ENCODE measurements at regions not wholly inside any gene's neighbourhood (a gene's known extent, or its start where the extent isn't known, plus 50 kb on each side); places are given as distances from the start of the nearest gene placed in this dataset.

DNA sequence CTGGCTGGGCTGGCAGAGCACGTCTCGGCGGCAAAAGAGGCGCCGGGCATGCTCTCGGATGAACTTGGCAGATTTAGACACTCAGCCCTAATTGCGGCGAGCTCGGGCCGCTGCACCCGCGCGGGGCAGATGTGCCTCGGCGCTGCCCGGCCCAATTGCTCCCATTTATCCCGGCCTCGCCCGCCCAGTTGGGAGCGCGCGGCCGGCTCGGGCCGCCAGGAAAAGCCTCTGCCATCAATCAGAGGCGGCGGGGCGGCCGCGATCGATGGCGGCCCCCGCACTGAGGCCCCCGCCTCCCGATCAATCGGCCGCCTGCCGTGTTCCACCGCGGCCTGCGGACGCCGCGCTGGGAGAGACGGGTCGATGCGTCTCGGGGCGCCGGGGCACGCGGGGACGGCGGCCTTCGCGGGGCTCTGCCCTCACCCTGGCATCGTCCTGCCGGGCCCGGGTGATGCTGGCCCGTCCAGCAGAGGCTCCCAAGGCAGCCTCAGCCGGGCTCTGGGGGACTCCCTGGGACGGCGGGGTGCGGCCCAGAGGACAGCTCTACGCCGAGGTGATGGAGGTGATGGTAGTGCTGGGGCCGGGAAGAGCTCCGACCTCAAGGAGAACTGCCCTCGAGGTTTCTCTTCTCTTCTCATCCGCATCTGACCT lies 200.9 kb upstream of the N4BP1 start:
- Histone ChIP-seq H3K27ac (no peak overlapping the region), H3K36me3 (replicated peaks; ENCODE audit: insufficient read depth, low read depth) (no peaks in the 10 kb centered on the region), H3K4me2 (peak overlapping the region; percentile 78), H2AFZ (no peak overlapping the region), H3K4me1 (ENCODE audit: insufficient read depth) (no peaks in the 10 kb centered on the region), H3K79me2 (no peaks in the 10 kb centered on the region), H3K4me3 (no peak overlapping the region), H4K20me1 (ENCODE audit: insufficient read depth, poor library complexity, severe bottlenecking) (no peaks in the 10 kb centered on the region), H3K27me3 (peaks cover 58% of the 10 kb centered on the region), H3K9me3 (ENCODE audit: low read depth) (no peaks in the 10 kb centered on the region), H3K9me2 (replicated peaks; ENCODE audit: insufficient read depth) (no peaks in the 10 kb centered on the region)
- TF ChIP-seq CTCF (IDR thresholded peaks at IDR 0.05; ENCODE audit: poor library complexity), result no peak
- peak; percentile 63 for TF ChIP-seq EZH2phosphoT487 (IDR thresholded peaks at IDR 0.05; ENCODE audit: low read depth, severe bottlenecking, unreplicated experiment)
- TF ChIP-seq EZH2 (IDR thresholded peaks at IDR 0.05; ENCODE audit: borderline replicate concordance), result peak; percentile 71
- 2% methylated on average over 47 of the region's 70 CpGs for WGBS (ENCODE audit: low lambda C conversion rate, missing lambda C conversion rate)
- no peak for DNase-seq (ENCODE audit: low spot score)

GRCh38 chr16:48810436-48810802 lies 200.4 kb upstream of the N4BP1 start:
- H3K4me1 ChIP-seq (ENCODE audit: insufficient read depth), result no peaks in the 10 kb centered on the region
- no peak overlapping the region for H3K27ac ChIP-seq
- no peaks in the 10 kb centered on the region for H3K9me2 ChIP-seq (replicated peaks; ENCODE audit: insufficient read depth)
- no peaks in the 10 kb centered on the region for H3K9me3 ChIP-seq (ENCODE audit: low read depth)
- TF ChIP-seq EZH2phosphoT487 (IDR thresholded peaks at IDR 0.05; ENCODE audit: low read depth, severe bottlenecking, unreplicated experiment), result no peak
- TF ChIP-seq EZH2 (IDR thresholded peaks at IDR 0.05; ENCODE audit: borderline replicate concordance), result no peak
- no peak for TF ChIP-seq CTCF (IDR thresholded peaks at IDR 0.05; ENCODE audit: poor library complexity)
- H3K79me2 ChIP-seq, result no peaks in the 10 kb centered on the region
- no peak overlapping the region for H3K4me3 ChIP-seq
- no peak overlapping the region for H2AFZ ChIP-seq
- no peaks in the 10 kb centered on the region for H3K36me3 ChIP-seq (replicated peaks; ENCODE audit: insufficient read depth, low read depth)
- DNase-seq (ENCODE audit: low spot score), result no peak
- peaks cover 58% of the 10 kb centered on the region for H3K27me3 ChIP-seq
- H3K4me2 ChIP-seq, result peak overlapping the region; percentile 78
- H4K20me1 ChIP-seq (ENCODE audit: insufficient read depth, poor library complexity, severe bottlenecking), result no peaks in the 10 kb centered on the region
- whole genome bisulfite sequencing (ENCODE audit: low lambda C conversion rate, missing lambda C conversion rate), result 35% methylated on average over 9 of the region's 29 CpGs

DNA sequence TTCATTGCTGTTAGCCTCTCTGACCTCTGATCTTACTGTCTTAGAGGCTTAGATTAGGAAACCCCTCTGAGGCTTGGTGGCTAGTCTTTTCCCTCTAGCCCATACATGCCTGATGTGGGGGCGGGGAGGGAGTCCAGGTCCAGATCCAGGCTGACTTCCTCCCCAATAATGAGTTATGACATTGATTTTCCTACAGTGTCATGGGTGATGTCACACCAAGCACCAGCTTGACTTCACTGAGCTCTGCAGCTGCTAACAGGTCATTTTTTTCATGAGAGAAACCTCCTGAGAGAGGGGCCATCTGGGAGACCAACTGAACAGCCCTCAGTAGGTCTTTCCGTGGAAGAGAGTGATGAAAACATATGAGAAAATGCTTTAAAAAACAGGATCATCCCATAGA lies 180.2 kb upstream of the N4BP1 start:
- H4K20me1 ChIP-seq (ENCODE audit: insufficient read depth, poor library complexity, severe bottlenecking), result no peaks in the 10 kb centered on the region
- TF ChIP-seq EZH2phosphoT487 (IDR thresholded peaks at IDR 0.05; ENCODE audit: low read depth, severe bottlenecking, unreplicated experiment) (no peak), CTCF (IDR thresholded peaks at IDR 0.05; ENCODE audit: poor library complexity) (no peak), EZH2 (IDR thresholded peaks at IDR 0.05; ENCODE audit: borderline replicate concordance) (no peak)
- H3K79me2 ChIP-seq, result no peaks in the 10 kb centered on the region
- H3K36me3 ChIP-seq (replicated peaks; ENCODE audit: insufficient read depth, low read depth), result no peaks in the 10 kb centered on the region
- H3K4me3 ChIP-seq, result no peak overlapping the region
- no peak overlapping the region for H3K4me2 ChIP-seq
- 88% methylated on average over 2 of the region's 2 CpGs for WGBS (ENCODE audit: low lambda C conversion rate, missing lambda C conversion rate)
- no peaks in the 10 kb centered on the region for H3K9me2 ChIP-seq (replicated peaks; ENCODE audit: insufficient read depth)
- no peaks in the 10 kb centered on the region for H3K27me3 ChIP-seq
- H3K9me3 ChIP-seq (ENCODE audit: low read depth), result no peaks in the 10 kb centered on the region
- DNase-seq (ENCODE audit: low spot score), result no peak
- H3K4me1 ChIP-seq (ENCODE audit: insufficient read depth), result no peaks in the 10 kb centered on the region
- H2AFZ ChIP-seq, result no peak overlapping the region
- no peak overlapping the region for H3K27ac ChIP-seq

All from hepatocyte (in vitro differentiated cells).